Vagina (tissue), 2 donors: ENCODE measurements at regions not wholly inside any gene's neighbourhood (a gene's known extent, or its start where the extent isn't known, plus 50 kb on each side); places are given as distances from the start of the nearest gene placed in this dataset.
"Not testable (repeated sequence)": the region's sequence is repeated elsewhere in the genome, so short reads cannot be mapped to it uniquely, and the experiment has no call there.

Experiments
- DNase-seq, 2 donors: peaks; one replicate each; pipeline ENCODE4 v3.0.0-alpha.2; 2017; ENCODE audit errors: extremely low spot score in 2 of 2
- H3K27ac ChIP-seq: fragments of 200-600 bp; sonication (generic); one replicate; pipeline ENCODE4 v1.5.1; 2019
- H3K27me3 ChIP-seq: fragments of 200-600 bp; sonication (generic); one replicate; pipeline ENCODE4 v1.5.1; 2019
- H3K36me3 ChIP-seq, 2 donors: fragments of 200-600 bp; sonication (generic); one replicate each; pipeline ENCODE4 v1.5.1; 2017 to 2019
- H3K4me1 ChIP-seq: fragments of 200-600 bp; sonication (generic); one replicate; pipeline ENCODE4 v1.5.1; 2019
- H3K4me3 ChIP-seq, 2 donors: fragments of 200-600 bp; sonication (generic); 1 replicate in 1 of 2; 2 replicates in 1 of 2; pipeline ENCODE4 v1.5.1; 2016 to 2019
- H3K9me3 ChIP-seq: fragments of 200-600 bp; sonication (generic); one replicate; pipeline ENCODE4 v1.5.1; 2019
- CTCF ChIP-seq, 3 experiments: fragments of 450-650 bp in 2 of 3; fragments of 200-600 bp in 1 of 3; sonication (generic) in 1 of 3; IDR thresholded peaks; one replicate each; pipeline ENCODE4 v1.5.1; 2017 to 2019; ENCODE audit warnings: antibody characterized with exemption in 3 of 3, mild to moderate bottlenecking in 2 of 3, moderate library complexity in 2 of 3
- POLR2A ChIP-seq, 2 donors: fragments of 450-650 bp; IDR thresholded peaks; one replicate each; pipeline ENCODE4 v1.6.1; 2017; ENCODE audit warnings: antibody characterized with exemption in 2 of 2, mild to moderate bottlenecking in 2 of 2, moderate library complexity in 2 of 2
- POLR2AphosphoS5 ChIP-seq, 2 donors: sonication (generic); formaldehyde crosslinking; IDR thresholded peaks; one replicate each; pipeline ENCODE4 v1.9.0; 2017; ENCODE audit warnings: antibody characterized with exemption in 2 of 2, mild to moderate bottlenecking in 2 of 2, low read depth in 1 of 2; ENCODE audit not compliant: insufficient read depth in 1 of 2
- intact Hi-C: fragments of 100-400 bp; cut with DNase I; formaldehyde crosslinking; loops from one replicate; pipeline ENCODE4 v1.15.1; 2023

GRCh38 chr6:134575221-134575620 lies 257.3 kb upstream of the SGK1 start:
- Histone ChIP-seq H3K36me3 (no peaks in the 10 kb centered on the region), H3K4me1 (no peaks in the 10 kb centered on the region), H3K27me3 (no peaks in the 10 kb centered on the region), H3K4me3 (no peak overlapping the region), H3K9me3 (no peaks in the 10 kb centered on the region), H3K27ac (no peak overlapping the region)
- intact Hi-C loops = no loop called here
- no peak for DNase-seq
- TF ChIP-seq POLR2AphosphoS5 (IDR thresholded peaks at IDR 0.05; ENCODE audit: insufficient read depth in 1 of 2, low read depth in 1 of 2) (no peak), POLR2A (IDR thresholded peaks at IDR 0.05) (no peak), CTCF (IDR thresholded peaks at IDR 0.05) (no peak)

GRCh38 chr6:134574491-134574890 lies 256.6 kb upstream of the SGK1 start:
- DNase-seq = no peak
- intact Hi-C loops = no loop called here
- Histone ChIP-seq H3K4me3 (no peak overlapping the region), H3K9me3 (no peaks in the 10 kb centered on the region), H3K27ac (no peak overlapping the region), H3K36me3 (no peaks in the 10 kb centered on the region), H3K4me1 (no peaks in the 10 kb centered on the region), H3K27me3 (no peaks in the 10 kb centered on the region)
- TF ChIP-seq CTCF (IDR thresholded peaks at IDR 0.05) (no peak), POLR2A (IDR thresholded peaks at IDR 0.05) (no peak)

GRCh38 chr6:134569996-134570395 lies 252.1 kb upstream of the SGK1 start:
- H3K9me3 ChIP-seq, intact Hi-C loops, H3K27ac ChIP-seq, H3K4me3 ChIP-seq, DNase-seq, H3K36me3 ChIP-seq, H3K27me3 ChIP-seq, H3K4me1 ChIP-seq: not testable (repeated sequence)

GRCh38 chr6:134564705-134565104 lies 246.8 kb upstream of the SGK1 start:
- no peak overlapping the region for H3K4me3 ChIP-seq
- no peaks in the 10 kb centered on the region for H3K9me3 ChIP-seq
- no peaks in the 10 kb centered on the region for H3K27me3 ChIP-seq
- intact Hi-C loops = no loop called here
- H3K27ac ChIP-seq = no peak overlapping the region
- H3K36me3 ChIP-seq = no peaks in the 10 kb centered on the region
- no peak for TF ChIP-seq POLR2A (IDR thresholded peaks at IDR 0.05)
- TF ChIP-seq CTCF (IDR thresholded peaks at IDR 0.05) = no peak
- TF ChIP-seq POLR2AphosphoS5 (IDR thresholded peaks at IDR 0.05; ENCODE audit: insufficient read depth in 1 of 2, low read depth in 1 of 2) = no peak
- H3K4me1 ChIP-seq = no peaks in the 10 kb centered on the region
- no peak for DNase-seq

- no peak overlapping the region for H3K27ac ChIP-seq
- no peaks in the 10 kb centered on the region for H3K4me1 ChIP-seq
- DNase-seq = no peak
- TF ChIP-seq CTCF (IDR thresholded peaks at IDR 0.05) (no peak), POLR2A (IDR thresholded peaks at IDR 0.05) (no peak), POLR2AphosphoS5 (IDR thresholded peaks at IDR 0.05; ENCODE audit: insufficient read depth in 1 of 2, low read depth in 1 of 2) (no peak)
- no peak overlapping the region for H3K4me3 ChIP-seq
- H3K27me3 ChIP-seq = no peaks in the 10 kb centered on the region
- no peaks in the 10 kb centered on the region for H3K36me3 ChIP-seq
- intact Hi-C loops = no loop called here
- H3K9me3 ChIP-seq = no peaks in the 10 kb centered on the region
These were observed 242.1 kb upstream of the SGK1 start for GRCh38 chr6:134560019-134560418.

GRCh38 chr6:134557509-134557908 lies 239.6 kb upstream of the SGK1 start:
- Histone ChIP-seq H3K9me3 (no peaks in the 10 kb centered on the region), H3K4me3 (no peak overlapping the region), H3K36me3 (no peaks in the 10 kb centered on the region), H3K27me3 (no peaks in the 10 kb centered on the region), H3K27ac (no peak overlapping the region), H3K4me1 (no peaks in the 10 kb centered on the region)
- DNase-seq = no peak
- intact Hi-C loops = no loop called here
- TF ChIP-seq POLR2AphosphoS5 (IDR thresholded peaks at IDR 0.05; ENCODE audit: insufficient read depth in 1 of 2, low read depth in 1 of 2) (no peak), POLR2A (IDR thresholded peaks at IDR 0.05) (no peak), CTCF (IDR thresholded peaks at IDR 0.05) (no peak)
